ENCODE measurements at regions not wholly inside any gene's neighbourhood (a gene's known extent, or its start where the extent isn't known, plus 50 kb on each side); places are given as distances from the start of the nearest gene placed in this dataset.

DNA sequence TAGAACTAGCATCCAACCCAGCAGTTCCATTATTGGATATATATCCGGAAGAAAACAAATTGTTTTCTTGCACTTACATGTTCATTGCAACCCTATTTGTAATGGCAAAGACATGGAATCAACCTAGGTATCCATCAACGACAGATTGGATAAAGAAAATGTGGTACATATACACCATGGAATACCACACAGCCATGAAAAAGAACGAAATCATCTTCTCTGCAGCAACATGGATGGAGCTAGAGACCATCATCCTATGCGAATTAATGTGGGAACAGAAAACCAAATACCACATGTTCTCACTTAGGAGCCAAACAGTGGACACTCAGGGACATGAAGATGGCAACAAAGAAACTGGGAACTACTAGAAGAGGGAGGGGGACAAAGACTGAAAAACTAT, 352.7 kb downstream of the CDH2 start:
- H3K4me1 Mint-ChIP-seq (ENCODE audit: unreplicated experiment): no peaks in the 10 kb centered on the region
- TF ChIP-seq, protein P1, sequence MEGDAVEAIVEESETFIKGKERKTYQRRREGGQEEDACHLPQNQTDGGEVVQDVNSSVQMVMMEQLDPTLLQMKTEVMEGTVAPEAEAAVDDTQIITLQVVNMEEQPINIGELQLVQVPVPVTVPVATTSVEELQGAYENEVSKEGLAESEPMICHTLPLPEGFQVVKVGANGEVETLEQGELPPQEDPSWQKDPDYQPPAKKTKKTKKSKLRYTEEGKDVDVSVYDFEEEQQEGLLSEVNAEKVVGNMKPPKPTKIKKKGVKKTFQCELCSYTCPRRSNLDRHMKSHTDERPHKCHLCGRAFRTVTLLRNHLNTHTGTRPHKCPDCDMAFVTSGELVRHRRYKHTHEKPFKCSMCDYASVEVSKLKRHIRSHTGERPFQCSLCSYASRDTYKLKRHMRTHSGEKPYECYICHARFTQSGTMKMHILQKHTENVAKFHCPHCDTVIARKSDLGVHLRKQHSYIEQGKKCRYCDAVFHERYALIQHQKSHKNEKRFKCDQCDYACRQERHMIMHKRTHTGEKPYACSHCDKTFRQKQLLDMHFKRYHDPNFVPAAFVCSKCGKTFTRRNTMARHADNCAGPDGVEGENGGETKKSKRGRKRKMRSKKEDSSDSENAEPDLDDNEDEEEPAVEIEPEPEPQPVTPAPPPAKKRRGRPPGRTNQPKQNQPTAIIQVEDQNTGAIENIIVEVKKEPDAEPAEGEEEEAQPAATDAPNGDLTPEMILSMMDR (IDR thresholded peaks at IDR 0.05): no peak

DNA sequence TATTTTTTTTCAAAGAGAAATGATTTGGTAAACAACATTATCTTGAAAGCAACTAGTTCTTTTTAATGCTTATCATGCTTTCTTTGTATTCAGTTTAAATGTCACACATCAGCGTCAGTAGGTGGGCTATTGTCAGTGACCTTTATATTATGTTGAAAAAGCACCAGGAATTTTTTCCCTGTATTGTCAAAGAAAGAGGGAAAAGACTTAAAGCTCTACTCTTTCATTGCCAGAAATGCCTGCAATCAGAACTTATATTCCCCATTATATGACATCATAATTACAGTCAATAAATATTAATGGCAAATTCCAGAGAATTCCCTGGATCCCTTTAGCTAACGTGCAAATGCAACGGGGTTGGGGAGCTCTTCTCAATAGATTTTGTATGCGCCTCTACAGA, 353.9 kb downstream of the CDH2 start:
- no peaks in the 10 kb centered on the region for H3K4me1 Mint-ChIP-seq (ENCODE audit: unreplicated experiment)
- DNase-seq (ENCODE audit: extremely low spot score, unreplicated experiment): no peak
- H3K27me3 Mint-ChIP-seq (ENCODE audit: unreplicated experiment): no peaks in the 10 kb centered on the region
- H3K36me3 Mint-ChIP-seq (ENCODE audit: unreplicated experiment): no peaks in the 10 kb centered on the region
- no peak overlapping the region for H3K27ac Mint-ChIP-seq (ENCODE audit: unreplicated experiment)
- H3K4me3 Mint-ChIP-seq (ENCODE audit: unreplicated experiment): no peak overlapping the region
- no peaks in the 10 kb centered on the region for H3K9me3 Mint-ChIP-seq (ENCODE audit: unreplicated experiment)
- TF ChIP-seq, protein P1 (IDR thresholded peaks at IDR 0.05): no peak

More for the DNA sequence above, 352.7 kb downstream of the CDH2 start:
- no peak for DNase-seq (ENCODE audit: extremely low spot score, unreplicated experiment)
- Mint-ChIP-seq H3K36me3 (ENCODE audit: unreplicated experiment) (no peaks in the 10 kb centered on the region), H3K27ac (ENCODE audit: unreplicated experiment) (no peak overlapping the region), H3K9me3 (ENCODE audit: unreplicated experiment) (no peaks in the 10 kb centered on the region), H3K27me3 (ENCODE audit: unreplicated experiment) (no peaks in the 10 kb centered on the region), H3K4me3 (ENCODE audit: unreplicated experiment) (no peak overlapping the region)

DNA sequence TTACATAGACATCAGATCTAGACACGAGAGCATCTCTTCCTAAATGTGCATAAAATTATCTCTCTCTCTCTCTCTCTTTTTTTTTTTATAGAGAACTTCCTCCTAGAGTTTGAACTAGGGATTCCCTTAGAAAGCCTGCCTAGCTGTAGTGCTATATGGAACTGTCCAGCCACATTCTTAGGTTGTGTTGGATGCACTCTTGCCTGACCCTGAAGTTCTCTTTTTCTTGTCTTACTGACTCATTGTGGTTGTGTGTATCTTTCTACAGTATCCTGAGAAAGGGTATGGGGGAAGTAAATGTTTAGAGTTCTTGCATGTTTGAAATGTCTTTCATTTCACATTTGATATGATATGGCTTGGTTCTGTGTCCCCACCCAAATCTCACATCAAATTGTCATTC, 368.2 kb downstream of the CDH2 start:
- H3K36me3 Mint-ChIP-seq (ENCODE audit: unreplicated experiment): no peaks in the 10 kb centered on the region
- TF ChIP-seq, protein P1 (IDR thresholded peaks at IDR 0.05): no peak
- H3K4me3 Mint-ChIP-seq (ENCODE audit: unreplicated experiment): no peak overlapping the region
- peaks cover 3% of the 10 kb centered on the region for H3K4me1 Mint-ChIP-seq (ENCODE audit: unreplicated experiment)
- no peaks in the 10 kb centered on the region for H3K9me3 Mint-ChIP-seq (ENCODE audit: unreplicated experiment)
- H3K27me3 Mint-ChIP-seq (ENCODE audit: unreplicated experiment): no peaks in the 10 kb centered on the region
- DNase-seq (ENCODE audit: extremely low spot score, unreplicated experiment): no peak
- no peak overlapping the region for H3K27ac Mint-ChIP-seq (ENCODE audit: unreplicated experiment)

DNA sequence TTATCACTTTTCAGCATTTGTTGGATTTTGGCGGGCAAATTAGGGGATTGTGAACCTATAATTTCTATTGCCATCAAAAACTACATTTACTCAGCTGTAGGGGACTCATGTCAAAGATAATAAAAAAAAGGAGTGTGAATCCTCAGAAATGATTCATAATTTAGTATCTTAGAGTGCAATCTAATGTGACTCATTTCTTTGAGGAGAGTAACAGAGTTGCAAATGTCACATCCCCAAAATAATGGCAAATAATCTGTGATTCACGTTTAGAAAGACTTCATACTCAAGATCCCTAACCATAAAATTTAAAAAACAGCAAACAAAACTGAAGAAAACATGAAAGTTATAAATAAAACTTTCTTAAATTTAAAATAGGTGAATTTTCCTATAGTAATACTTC, 373.0 kb downstream of the CDH2 start:
- H3K27ac Mint-ChIP-seq (ENCODE audit: unreplicated experiment): no peak overlapping the region
- no peaks in the 10 kb centered on the region for H3K9me3 Mint-ChIP-seq (ENCODE audit: unreplicated experiment)
- no peak overlapping the region for H3K4me3 Mint-ChIP-seq (ENCODE audit: unreplicated experiment)
- no peak for DNase-seq (ENCODE audit: extremely low spot score, unreplicated experiment)
- H3K27me3 Mint-ChIP-seq (ENCODE audit: unreplicated experiment): no peaks in the 10 kb centered on the region
- no peaks in the 10 kb centered on the region for H3K4me1 Mint-ChIP-seq (ENCODE audit: unreplicated experiment)
- TF ChIP-seq, protein P1 (IDR thresholded peaks at IDR 0.05): no peak
- H3K36me3 Mint-ChIP-seq (ENCODE audit: unreplicated experiment): no peaks in the 10 kb centered on the region

DNA sequence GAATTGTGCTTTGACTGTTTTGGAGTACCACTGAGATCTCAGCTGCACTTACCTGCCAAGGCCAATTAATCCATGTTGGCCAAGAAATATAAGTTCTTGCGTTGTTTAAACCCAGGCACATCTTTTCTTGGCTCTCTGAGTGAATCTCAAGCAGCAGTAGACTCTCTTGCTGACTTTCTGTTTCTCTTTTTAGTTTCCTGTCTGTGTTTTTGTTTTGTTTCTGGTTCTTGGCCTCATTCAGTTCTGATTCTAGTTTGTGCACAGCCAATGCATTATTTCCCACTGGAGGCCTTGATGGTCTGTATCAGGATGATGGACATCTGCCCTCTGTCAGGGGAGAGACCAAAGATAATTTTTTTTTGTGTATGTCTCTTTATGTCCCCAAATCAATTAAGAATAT, 379.4 kb downstream of the CDH2 start:
- Mint-ChIP-seq H3K9me3 (ENCODE audit: unreplicated experiment) (no peaks in the 10 kb centered on the region), H3K27me3 (ENCODE audit: unreplicated experiment) (no peaks in the 10 kb centered on the region), H3K36me3 (ENCODE audit: unreplicated experiment) (no peaks in the 10 kb centered on the region), H3K4me3 (ENCODE audit: unreplicated experiment) (no peak overlapping the region), H3K4me1 (ENCODE audit: unreplicated experiment) (peaks cover 4% of the 10 kb centered on the region), H3K27ac (ENCODE audit: unreplicated experiment) (no peak overlapping the region)
- TF ChIP-seq, protein P1 (IDR thresholded peaks at IDR 0.05): no peak
- DNase-seq (ENCODE audit: extremely low spot score, unreplicated experiment): no peak

Data from osteocyte (in vitro differentiated cells).